HUES6 (cell line): ENCODE measurements at regions not wholly inside any gene's neighbourhood (a gene's known extent, or its start where the extent isn't known, plus 50 kb on each side); places are given as distances from the start of the nearest gene placed in this dataset.

Source experiments
- H3K27ac ChIP-seq: 2 replicates; pipeline ENCODE4 v1.7.0; 2013; ENCODE audit warnings: low read depth, mild to moderate bottlenecking, low read length, inconsistent platforms
- H3K27me3 ChIP-seq: 2 replicates; pipeline ENCODE4 v1.6.1; 2013; ENCODE audit warnings: low read length; ENCODE audit not compliant: control insufficient read depth, insufficient read depth
- H3K36me3 ChIP-seq: 2 replicates; pipeline ENCODE4 v1.6.1; 2013; ENCODE audit warnings: low read length; ENCODE audit not compliant: control insufficient read depth, insufficient read depth
- H3K4me1 ChIP-seq: 2 replicates; pipeline ENCODE4 v1.6.1; 2013; ENCODE audit warnings: low read length; ENCODE audit not compliant: control insufficient read depth, insufficient read depth
- H3K4me3 ChIP-seq: 2 replicates; pipeline ENCODE4 v1.5.1; 2013; ENCODE audit warnings: low read depth, low read length
- H3K9ac ChIP-seq: one replicate; pipeline ENCODE4 v1.6.1; 2013; ENCODE audit warnings: mild to moderate bottlenecking, low read length
- H3K9me3 ChIP-seq: 2 replicates; pipeline ENCODE4 v1.6.1; 2013; ENCODE audit warnings: low read depth, low read length; ENCODE audit not compliant: control insufficient read depth, insufficient read depth

DNA sequence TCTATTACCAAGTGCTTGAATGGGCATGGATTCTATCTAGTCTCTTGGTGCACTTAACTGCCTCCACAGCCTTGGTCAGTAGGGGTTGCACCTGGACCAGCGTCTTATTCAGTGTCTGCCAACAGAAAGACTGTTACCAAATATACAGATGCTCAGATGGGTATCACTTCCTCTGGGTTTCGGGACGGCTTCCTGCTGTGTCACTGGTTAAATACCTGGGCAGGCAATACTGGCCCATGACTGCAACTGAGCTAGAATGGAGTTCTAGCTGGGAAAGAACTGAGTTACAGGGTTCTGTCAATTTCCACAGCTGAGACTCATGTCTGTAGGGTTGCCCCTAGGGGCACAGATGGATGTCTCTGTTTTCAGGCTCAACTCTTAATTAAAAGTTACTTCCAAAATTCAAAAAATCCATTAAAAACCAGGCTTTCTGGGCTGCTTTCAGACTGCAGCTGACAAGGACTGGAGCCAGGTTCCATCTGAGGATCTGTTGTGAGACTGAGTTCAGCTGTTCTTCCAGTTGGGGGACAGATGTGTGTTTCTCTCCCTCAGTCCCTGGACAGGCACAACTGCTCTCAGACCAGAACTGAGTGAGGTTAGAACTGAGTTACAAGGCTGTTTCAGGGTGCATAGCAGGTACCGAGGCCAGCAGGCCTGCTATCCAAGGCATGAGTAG lies 789.6 kb upstream of the SLC8A1 start:
- Histone ChIP-seq H3K36me3 (no peaks in the 10 kb centered on the region), H3K4me3 (no peak overlapping the region), H3K9me3 (no peaks in the 10 kb centered on the region), H3K27ac (no peak overlapping the region), H3K27me3 (no peaks in the 10 kb centered on the region), H3K9ac (no peak overlapping the region), H3K4me1 (no peaks in the 10 kb centered on the region)

DNA sequence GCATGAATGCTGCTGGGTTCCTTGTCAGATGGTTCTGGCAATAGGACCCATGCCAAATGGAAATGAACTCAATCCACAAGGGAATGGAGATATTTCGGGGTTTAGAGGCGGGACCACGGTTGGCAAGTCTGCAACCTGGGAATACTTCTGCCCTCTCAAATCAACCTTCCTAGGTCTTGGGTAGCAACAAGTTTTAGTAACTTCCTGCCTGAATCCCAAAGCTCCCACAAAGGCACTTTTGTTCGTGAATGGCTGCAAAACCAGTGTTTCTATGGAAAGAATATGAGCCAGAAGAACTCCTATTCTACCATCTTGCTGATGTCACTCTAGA lies 790.1 kb upstream of the SLC8A1 start:
- Histone ChIP-seq H3K27me3 (no peaks in the 10 kb centered on the region), H3K4me1 (no peaks in the 10 kb centered on the region), H3K9me3 (no peaks in the 10 kb centered on the region), H3K27ac (no peak overlapping the region), H3K9ac (no peak overlapping the region), H3K4me3 (no peak overlapping the region), H3K36me3 (no peaks in the 10 kb centered on the region)

DNA sequence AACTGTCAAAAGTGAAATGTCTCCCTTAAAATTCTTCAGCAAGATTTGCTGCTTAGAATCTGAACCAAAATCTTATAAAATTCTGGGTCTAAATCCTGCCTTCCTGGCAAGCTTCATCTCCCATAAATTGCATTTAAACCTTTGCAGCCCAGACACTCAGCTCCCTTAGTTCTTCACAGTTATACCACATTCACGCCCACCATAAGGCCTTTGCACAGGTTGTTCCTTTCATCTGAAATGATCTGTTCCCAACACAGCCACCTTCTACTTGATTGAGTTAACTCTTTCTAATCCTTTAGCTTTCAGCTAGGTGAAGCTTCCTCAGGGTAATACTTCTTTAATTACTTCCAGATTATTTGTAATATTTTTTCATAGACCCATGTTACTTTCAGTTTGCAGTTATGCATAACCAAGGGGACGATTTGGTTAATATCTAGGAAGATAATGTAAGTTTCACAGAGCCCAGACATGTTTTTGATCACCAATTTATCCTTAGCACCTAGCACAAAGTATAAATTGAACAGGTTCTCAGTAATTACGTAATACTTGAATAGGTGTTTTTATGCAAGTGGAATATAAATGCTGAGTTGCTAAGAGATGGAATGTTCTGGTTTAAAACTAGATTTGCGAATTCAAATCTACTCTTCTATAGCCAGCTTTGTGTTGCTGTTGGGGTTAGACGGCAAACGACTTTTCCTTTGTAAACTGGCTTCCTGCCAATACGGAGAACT lies 779.7 kb upstream of the PKDCC start:
- H3K36me3 ChIP-seq = no peaks in the 10 kb centered on the region
- H3K4me1 ChIP-seq = no peaks in the 10 kb centered on the region
- H3K4me3 ChIP-seq = no peak overlapping the region
- H3K27ac ChIP-seq = no peak overlapping the region
- no peaks in the 10 kb centered on the region for H3K9me3 ChIP-seq
- H3K27me3 ChIP-seq = no peaks in the 10 kb centered on the region
- H3K9ac ChIP-seq = no peak overlapping the region

DNA sequence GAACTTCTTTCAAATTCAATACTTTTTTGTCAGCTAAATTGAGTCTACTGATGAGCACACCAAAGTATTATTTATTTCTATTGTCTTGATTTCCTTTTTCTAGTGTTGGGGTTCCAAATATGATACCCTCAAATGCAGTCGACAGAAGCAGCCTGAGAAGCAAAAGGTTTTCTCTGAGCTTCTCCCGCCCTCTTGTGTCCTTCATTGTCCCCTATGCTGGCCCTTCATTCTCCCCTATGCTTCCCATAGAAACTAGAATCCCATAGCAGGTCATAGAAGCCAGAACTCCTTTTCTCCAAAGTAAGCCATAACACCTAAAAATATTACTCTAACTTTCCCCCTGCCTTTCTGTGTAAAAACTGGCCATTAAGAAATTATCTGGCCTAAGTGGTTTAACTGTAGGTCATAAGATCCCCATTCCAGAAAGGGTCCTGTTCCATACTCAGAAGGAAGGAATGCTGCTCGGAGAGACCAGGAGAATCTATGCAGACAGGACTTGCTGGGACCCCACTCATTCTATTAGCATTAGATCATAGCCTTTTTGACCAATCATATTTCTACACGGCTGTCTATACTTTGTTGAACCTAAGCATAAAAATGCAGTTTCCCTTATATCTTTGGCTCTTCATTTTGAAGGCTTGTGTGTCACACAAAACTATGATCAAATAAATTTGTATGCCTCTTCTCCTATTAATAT lies 764.6 kb upstream of the PKDCC start:
- no peaks in the 10 kb centered on the region for H3K27me3 ChIP-seq
- H3K4me3 ChIP-seq = no peak overlapping the region
- no peaks in the 10 kb centered on the region for H3K36me3 ChIP-seq
- no peak overlapping the region for H3K9ac ChIP-seq
- no peaks in the 10 kb centered on the region for H3K9me3 ChIP-seq
- H3K27ac ChIP-seq = no peak overlapping the region
- no peaks in the 10 kb centered on the region for H3K4me1 ChIP-seq

DNA sequence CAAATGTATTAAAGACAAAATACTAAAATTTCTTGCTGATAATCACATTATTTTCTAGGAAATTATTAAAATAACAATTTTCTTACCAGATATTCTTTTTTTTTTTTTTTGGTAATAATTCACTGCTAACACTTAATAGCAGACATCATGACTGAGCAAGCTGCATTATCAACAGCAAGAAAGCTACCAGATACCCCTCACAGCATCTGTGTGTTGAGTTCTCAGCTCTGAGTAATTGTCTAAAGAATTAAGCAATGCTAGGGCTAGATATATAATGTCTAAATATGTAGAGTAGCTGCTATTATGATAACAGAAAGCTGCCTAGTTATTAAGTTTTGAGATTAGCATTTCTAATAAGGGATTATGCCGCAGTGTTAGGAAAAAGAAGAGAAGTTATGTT lies 754.3 kb upstream of the PKDCC start:
- no peaks in the 10 kb centered on the region for H3K9me3 ChIP-seq
- H3K9ac ChIP-seq = no peak overlapping the region
- H3K4me1 ChIP-seq = no peaks in the 10 kb centered on the region
- no peaks in the 10 kb centered on the region for H3K36me3 ChIP-seq
- H3K27me3 ChIP-seq = no peaks in the 10 kb centered on the region
- no peak overlapping the region for H3K27ac ChIP-seq
- H3K4me3 ChIP-seq = no peak overlapping the region

DNA sequence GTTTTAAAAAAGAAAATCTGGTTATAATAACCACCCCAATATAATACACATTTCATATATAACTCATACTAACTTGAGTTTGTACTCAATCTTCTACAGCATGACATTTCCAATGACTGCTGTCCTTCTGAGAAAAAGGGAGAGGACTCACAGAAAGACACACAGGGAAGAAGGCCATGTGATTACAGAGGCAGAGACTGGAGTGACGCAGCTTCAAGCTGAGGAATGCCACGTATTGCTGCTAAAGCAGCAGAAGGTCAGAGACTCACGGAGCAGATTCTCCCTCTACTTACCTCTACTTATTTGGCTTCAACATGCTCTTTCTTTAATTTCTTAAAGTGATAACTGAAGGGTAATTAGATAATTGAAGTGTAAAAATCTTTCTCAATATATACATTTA lies 753.5 kb upstream of the PKDCC start:
- Histone ChIP-seq H3K4me3 (no peak overlapping the region), H3K9ac (no peak overlapping the region), H3K27ac (no peak overlapping the region), H3K27me3 (no peaks in the 10 kb centered on the region), H3K9me3 (no peaks in the 10 kb centered on the region), H3K36me3 (no peaks in the 10 kb centered on the region), H3K4me1 (no peaks in the 10 kb centered on the region)

DNA sequence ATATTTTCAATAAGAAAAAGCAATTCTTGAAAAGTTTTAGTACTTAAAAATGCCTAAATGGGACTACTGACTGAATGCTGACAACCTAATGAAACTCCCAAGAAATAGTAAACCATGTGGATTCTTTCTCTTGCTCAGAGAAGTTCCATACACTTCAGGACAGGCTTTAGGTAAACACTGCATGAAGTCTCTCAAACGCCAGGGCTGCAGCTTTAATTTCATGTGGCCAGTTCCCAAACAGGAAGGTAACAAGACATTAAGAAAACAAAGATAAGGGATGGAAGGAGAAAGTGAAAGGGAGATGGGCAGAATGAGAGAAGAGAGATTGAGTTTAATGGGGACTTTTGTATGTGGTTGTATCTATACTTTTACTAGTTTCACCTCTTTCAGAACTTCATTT lies 734.7 kb upstream of the PKDCC start:
- Histone ChIP-seq H3K4me3 (no peak overlapping the region), H3K36me3 (no peaks in the 10 kb centered on the region), H3K27ac (no peak overlapping the region), H3K9me3 (no peaks in the 10 kb centered on the region), H3K4me1 (no peaks in the 10 kb centered on the region), H3K27me3 (no peaks in the 10 kb centered on the region), H3K9ac (no peak overlapping the region)

DNA sequence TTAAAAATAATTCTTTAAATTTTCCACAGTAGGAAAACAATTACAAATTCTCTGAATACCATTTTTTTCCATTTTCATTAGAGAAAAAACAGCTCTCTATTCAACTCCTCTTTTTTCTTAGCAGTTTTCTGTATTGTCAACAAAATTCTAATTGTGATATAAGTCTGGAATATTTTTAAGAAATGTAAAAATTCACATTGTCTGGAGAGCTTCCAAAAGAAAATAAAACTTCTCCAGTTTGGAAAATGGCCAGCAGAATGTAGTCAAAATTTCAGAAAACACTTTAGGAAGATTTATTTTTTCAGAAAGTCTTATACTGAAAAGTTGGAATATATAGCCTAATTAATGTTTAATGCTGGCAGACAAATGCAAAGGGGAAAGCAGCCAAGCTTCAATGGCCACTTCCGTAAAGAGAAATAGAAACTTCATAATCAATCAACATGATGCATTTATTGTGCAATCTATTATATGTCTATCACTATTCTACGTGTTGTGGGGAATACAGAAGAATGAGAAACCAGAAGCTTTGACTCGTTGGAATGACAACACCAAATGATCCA lies 733.2 kb upstream of the PKDCC start:
- Histone ChIP-seq H3K9ac (no peak overlapping the region), H3K36me3 (no peaks in the 10 kb centered on the region), H3K27ac (no peak overlapping the region), H3K9me3 (no peaks in the 10 kb centered on the region), H3K4me3 (no peak overlapping the region), H3K4me1 (no peaks in the 10 kb centered on the region), H3K27me3 (no peaks in the 10 kb centered on the region)

DNA sequence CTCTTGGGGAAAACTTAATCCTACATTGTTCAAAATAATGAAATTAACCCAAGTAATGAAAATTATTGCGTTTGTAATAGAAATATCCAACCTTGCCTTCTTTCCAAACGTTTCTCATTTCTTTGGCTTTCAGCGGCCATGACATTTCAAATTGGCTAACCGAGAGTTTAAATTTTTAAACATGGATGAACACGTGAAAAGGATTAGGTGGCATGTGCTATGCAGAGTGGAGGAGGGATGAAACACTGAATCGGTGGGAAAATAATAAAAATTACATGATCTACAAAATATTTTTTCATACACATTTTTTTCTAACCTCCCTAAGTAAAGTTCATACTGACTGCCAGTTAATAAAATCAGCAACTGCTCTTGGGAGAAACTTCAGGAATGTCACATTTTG lies 728.4 kb upstream of the PKDCC start:
- Histone ChIP-seq H3K4me1 (no peaks in the 10 kb centered on the region), H3K27ac (no peak overlapping the region), H3K9me3 (no peaks in the 10 kb centered on the region), H3K4me3 (no peak overlapping the region), H3K9ac (no peak overlapping the region), H3K27me3 (no peaks in the 10 kb centered on the region), H3K36me3 (no peaks in the 10 kb centered on the region)

DNA sequence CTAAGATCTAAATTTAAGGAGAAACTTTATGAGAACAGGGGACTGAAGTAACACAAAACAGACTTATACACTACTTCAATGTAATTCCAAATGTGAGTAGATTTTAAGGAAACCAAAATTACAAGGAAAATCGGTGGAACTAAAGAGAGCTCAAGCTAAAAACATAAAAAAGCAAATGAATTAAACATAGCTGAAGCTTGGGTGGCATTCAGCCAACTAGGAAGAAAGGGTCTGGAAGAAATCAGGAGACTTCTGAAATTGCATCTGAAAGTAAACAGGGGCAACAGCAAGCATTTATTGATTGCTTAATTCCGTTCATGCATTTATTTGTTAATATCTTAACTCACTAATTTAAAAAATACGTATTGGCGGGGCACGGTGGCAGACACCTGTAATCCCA lies 727.3 kb upstream of the PKDCC start:
- Histone ChIP-seq H3K4me3 (no peak overlapping the region), H3K27ac (no peak overlapping the region), H3K4me1 (no peaks in the 10 kb centered on the region), H3K27me3 (no peaks in the 10 kb centered on the region), H3K9me3 (no peaks in the 10 kb centered on the region), H3K9ac (no peak overlapping the region), H3K36me3 (no peaks in the 10 kb centered on the region)

DNA sequence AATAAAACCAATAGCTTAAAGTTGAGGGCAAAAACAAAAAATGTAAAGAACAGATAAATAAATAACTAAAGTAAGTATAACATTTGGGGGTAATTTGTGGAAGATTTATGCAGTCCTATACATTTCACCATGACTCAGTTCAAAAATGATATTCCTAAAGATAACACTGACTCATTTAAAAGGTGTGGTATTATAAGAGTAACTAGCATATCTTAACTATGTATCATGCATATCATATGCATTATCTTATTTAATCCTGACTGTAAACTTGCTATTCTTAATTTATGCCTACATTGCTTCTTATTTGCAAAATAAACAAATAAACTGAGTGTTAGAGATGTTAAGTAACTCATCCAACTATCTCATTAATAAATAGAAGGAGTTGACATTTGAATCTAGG lies 726.5 kb upstream of the PKDCC start:
- no peaks in the 10 kb centered on the region for H3K9me3 ChIP-seq
- no peaks in the 10 kb centered on the region for H3K36me3 ChIP-seq
- no peak overlapping the region for H3K9ac ChIP-seq
- no peak overlapping the region for H3K4me3 ChIP-seq
- H3K27me3 ChIP-seq = no peaks in the 10 kb centered on the region
- no peaks in the 10 kb centered on the region for H3K4me1 ChIP-seq
- H3K27ac ChIP-seq = no peak overlapping the region
